ENCODE measurements at regions not wholly inside any gene's neighbourhood (a gene's known extent, or its start where the extent isn't known, plus 50 kb on each side); places are given as distances from the start of the nearest gene placed in this dataset.
"Not testable (repeated sequence)": the region's sequence is repeated elsewhere in the genome, so short reads cannot be mapped to it uniquely, and the experiment has no call there.

GRCh38 chr11:121927789-121928188 lies 188.2 kb downstream of the BLID start:
- Histone ChIP-seq H3K9me3 (ENCODE audit: low read length) (no peaks in the 10 kb centered on the region), H3K9ac (ENCODE audit: low read length) (no peak overlapping the region), H3K4me1 (ENCODE audit: insufficient read depth, low read length) (peaks cover 13% of the 10 kb centered on the region), H3K4me3 (ENCODE audit: low read depth in 1 of 2, low read length in 2 of 2) (no peak overlapping the region), H3K27me3 (ENCODE audit: control insufficient read depth in 1 of 2, insufficient read depth in 2 of 2, low read length in 2 of 2) (no peaks in the 10 kb centered on the region), H3K36me3 (ENCODE audit: insufficient read depth, low read length) (no peaks in the 10 kb centered on the region), H3K27ac (ENCODE audit: low read depth, low read length) (no peak overlapping the region)

- Histone ChIP-seq H3K9ac (ENCODE audit: low read length) (no peak overlapping the region), H3K9me3 (ENCODE audit: low read length) (no peaks in the 10 kb centered on the region), H3K4me3 (ENCODE audit: low read depth in 1 of 2, low read length in 2 of 2) (no peak overlapping the region), H3K36me3 (ENCODE audit: insufficient read depth, low read length) (no peaks in the 10 kb centered on the region), H3K4me1 (ENCODE audit: insufficient read depth, low read length) (peaks cover 13% of the 10 kb centered on the region), H3K27me3 (ENCODE audit: control insufficient read depth in 1 of 2, insufficient read depth in 2 of 2, low read length in 2 of 2) (no peaks in the 10 kb centered on the region), H3K27ac (ENCODE audit: low read depth, low read length) (no peak overlapping the region)
These were observed 188.8 kb downstream of the BLID start for GRCh38 chr11:121927097-121927785.

GRCh38 chr11:121924191-121924590 lies 191.8 kb downstream of the BLID start:
- Histone ChIP-seq H3K36me3 (ENCODE audit: insufficient read depth, low read length) (no peaks in the 10 kb centered on the region), H3K9ac (ENCODE audit: low read length) (no peak overlapping the region), H3K4me3 (ENCODE audit: low read depth in 1 of 2, low read length in 2 of 2) (no peak overlapping the region), H3K27me3 (ENCODE audit: control insufficient read depth in 1 of 2, insufficient read depth in 2 of 2, low read length in 2 of 2) (no peaks in the 10 kb centered on the region), H3K9me3 (ENCODE audit: low read length) (no peaks in the 10 kb centered on the region), H3K27ac (ENCODE audit: low read depth, low read length) (no peak overlapping the region), H3K4me1 (ENCODE audit: insufficient read depth, low read length) (peaks cover 7% of the 10 kb centered on the region)

GRCh38 chr11:121917482-121917881 lies 198.5 kb downstream of the BLID start:
- Histone ChIP-seq H3K27ac (ENCODE audit: low read depth, low read length) (no peak overlapping the region), H3K27me3 (ENCODE audit: control insufficient read depth in 1 of 2, insufficient read depth in 2 of 2, low read length in 2 of 2) (no peaks in the 10 kb centered on the region), H3K36me3 (ENCODE audit: insufficient read depth, low read length) (no peaks in the 10 kb centered on the region), H3K4me3 (ENCODE audit: low read depth in 1 of 2, low read length in 2 of 2) (no peak overlapping the region), H3K4me1 (ENCODE audit: insufficient read depth, low read length) (no peaks in the 10 kb centered on the region), H3K9me3 (ENCODE audit: low read length) (no peaks in the 10 kb centered on the region), H3K9ac (ENCODE audit: low read length) (no peak overlapping the region)

- Histone ChIP-seq H3K9me3 (ENCODE audit: low read length) (no peaks in the 10 kb centered on the region), H3K9ac (ENCODE audit: low read length) (no peak overlapping the region), H3K27ac (ENCODE audit: low read depth, low read length) (no peak overlapping the region), H3K4me1 (ENCODE audit: insufficient read depth, low read length) (no peaks in the 10 kb centered on the region), H3K27me3 (ENCODE audit: control insufficient read depth in 1 of 2, insufficient read depth in 2 of 2, low read length in 2 of 2) (no peaks in the 10 kb centered on the region), H3K36me3 (ENCODE audit: insufficient read depth, low read length) (no peaks in the 10 kb centered on the region), H3K4me3 (ENCODE audit: low read depth in 1 of 2, low read length in 2 of 2) (no peak overlapping the region)
These were observed 201.4 kb downstream of the BLID start for GRCh38 chr11:121914508-121915059.

- Histone ChIP-seq H3K27ac (ENCODE audit: low read depth, low read length) (no peak overlapping the region), H3K9ac (ENCODE audit: low read length) (no peak overlapping the region), H3K4me1 (ENCODE audit: insufficient read depth, low read length) (no peaks in the 10 kb centered on the region), H3K27me3 (ENCODE audit: control insufficient read depth in 1 of 2, insufficient read depth in 2 of 2, low read length in 2 of 2) (no peaks in the 10 kb centered on the region), H3K4me3 (ENCODE audit: low read depth in 1 of 2, low read length in 2 of 2) (no peak overlapping the region), H3K9me3 (ENCODE audit: low read length) (no peaks in the 10 kb centered on the region), H3K36me3 (ENCODE audit: insufficient read depth, low read length) (no peaks in the 10 kb centered on the region)
These were observed 206.4 kb downstream of the BLID start for GRCh38 chr11:121909596-121909995.

GRCh38 chr11:121907379-121907778 lies 208.6 kb downstream of the BLID start:
- Histone ChIP-seq H3K4me1 (ENCODE audit: insufficient read depth, low read length) (no peaks in the 10 kb centered on the region), H3K4me3 (ENCODE audit: low read depth in 1 of 2, low read length in 2 of 2) (no peak overlapping the region), H3K27me3 (ENCODE audit: control insufficient read depth in 1 of 2, insufficient read depth in 2 of 2, low read length in 2 of 2) (no peaks in the 10 kb centered on the region), H3K9ac (ENCODE audit: low read length) (no peak overlapping the region), H3K9me3 (ENCODE audit: low read length) (no peaks in the 10 kb centered on the region), H3K27ac (ENCODE audit: low read depth, low read length) (no peak overlapping the region), H3K36me3 (ENCODE audit: insufficient read depth, low read length) (no peaks in the 10 kb centered on the region)

GRCh38 chr11:121904148-121904547 lies 211.9 kb downstream of the BLID start:
- Histone ChIP-seq H3K27ac (ENCODE audit: low read depth, low read length) (no peak overlapping the region), H3K27me3 (ENCODE audit: control insufficient read depth in 1 of 2, insufficient read depth in 2 of 2, low read length in 2 of 2) (no peaks in the 10 kb centered on the region), H3K9me3 (ENCODE audit: low read length) (no peaks in the 10 kb centered on the region), H3K4me1 (ENCODE audit: insufficient read depth, low read length) (no peaks in the 10 kb centered on the region), H3K4me3 (ENCODE audit: low read depth in 1 of 2, low read length in 2 of 2) (no peak overlapping the region), H3K9ac (ENCODE audit: low read length) (no peak overlapping the region), H3K36me3 (ENCODE audit: insufficient read depth, low read length) (no peaks in the 10 kb centered on the region)

GRCh38 chr11:121901886-121902285 lies 214.1 kb downstream of the BLID start:
- H3K27me3 ChIP-seq (ENCODE audit: control insufficient read depth in 1 of 2, insufficient read depth in 2 of 2, low read length in 2 of 2), result no peaks in the 10 kb centered on the region
- H3K27ac ChIP-seq (ENCODE audit: low read depth, low read length), result no peak overlapping the region
- H3K9ac ChIP-seq (ENCODE audit: low read length), result no peak overlapping the region
- no peaks in the 10 kb centered on the region for H3K36me3 ChIP-seq (ENCODE audit: insufficient read depth, low read length)
- no peaks in the 10 kb centered on the region for H3K9me3 ChIP-seq (ENCODE audit: low read length)
- H3K4me1 ChIP-seq (ENCODE audit: insufficient read depth, low read length), result no peaks in the 10 kb centered on the region
- H3K4me3 ChIP-seq (ENCODE audit: low read depth in 1 of 2, low read length in 2 of 2), result no peak overlapping the region

- not testable (repeated sequence) for H3K4me3 ChIP-seq (ENCODE audit: low read depth in 1 of 2, low read length in 2 of 2); H3K27me3 ChIP-seq (ENCODE audit: control insufficient read depth in 1 of 2, insufficient read depth in 2 of 2, low read length in 2 of 2); H3K36me3 ChIP-seq (ENCODE audit: insufficient read depth, low read length); H3K9ac ChIP-seq (ENCODE audit: low read length); H3K9me3 ChIP-seq (ENCODE audit: low read length); H3K4me1 ChIP-seq (ENCODE audit: insufficient read depth, low read length); H3K27ac ChIP-seq (ENCODE audit: low read depth, low read length)
These were observed 214.6 kb downstream of the BLID start for GRCh38 chr11:121901417-121901816.

GRCh38 chr11:121899520-121899919 lies 216.5 kb downstream of the BLID start:
- no peak overlapping the region for H3K27ac ChIP-seq (ENCODE audit: low read depth, low read length)
- H3K9ac ChIP-seq (ENCODE audit: low read length), result no peak overlapping the region
- no peak overlapping the region for H3K4me3 ChIP-seq (ENCODE audit: low read depth in 1 of 2, low read length in 2 of 2)
- H3K4me1 ChIP-seq (ENCODE audit: insufficient read depth, low read length), result no peaks in the 10 kb centered on the region
- H3K9me3 ChIP-seq (ENCODE audit: low read length), result no peaks in the 10 kb centered on the region
- no peaks in the 10 kb centered on the region for H3K27me3 ChIP-seq (ENCODE audit: control insufficient read depth in 1 of 2, insufficient read depth in 2 of 2, low read length in 2 of 2)
- H3K36me3 ChIP-seq (ENCODE audit: insufficient read depth, low read length), result no peaks in the 10 kb centered on the region

GRCh38 chr11:121898903-121899302 lies 217.1 kb downstream of the BLID start:
- H3K4me1 ChIP-seq (ENCODE audit: insufficient read depth, low read length), result no peaks in the 10 kb centered on the region
- no peaks in the 10 kb centered on the region for H3K27me3 ChIP-seq (ENCODE audit: control insufficient read depth in 1 of 2, insufficient read depth in 2 of 2, low read length in 2 of 2)
- no peak overlapping the region for H3K9ac ChIP-seq (ENCODE audit: low read length)
- H3K36me3 ChIP-seq (ENCODE audit: insufficient read depth, low read length), result no peaks in the 10 kb centered on the region
- H3K4me3 ChIP-seq (ENCODE audit: low read depth in 1 of 2, low read length in 2 of 2), result no peak overlapping the region
- no peak overlapping the region for H3K27ac ChIP-seq (ENCODE audit: low read depth, low read length)
- H3K9me3 ChIP-seq (ENCODE audit: low read length), result no peaks in the 10 kb centered on the region

Data from muscle layer of colon (tissue), 2 donors.